ENCODE measurements at regions not wholly inside any gene's neighbourhood (a gene's known extent, or its start where the extent isn't known, plus 50 kb on each side); places are given as distances from the start of the nearest gene placed in this dataset.

GRCh38 chr4:83931659-83932438, 395.9 kb downstream of the GPAT3 start:
- DNase-seq (ENCODE audit: low read depth) = peak; percentile 23
- H3K4me3 ChIP-seq (ENCODE audit: low read depth, low read length) = no peak overlapping the region
- no peak for TF ChIP-seq CTCF (IDR thresholded peaks at IDR 0.05; ENCODE audit: insufficient read depth, low read depth, low read length, missing control alignments)

GRCh38 chr4:83929550-83929949, 393.6 kb downstream of the GPAT3 start:
- H3K4me3 ChIP-seq (ENCODE audit: low read depth, low read length) = no peak overlapping the region
- no peak for TF ChIP-seq CTCF (IDR thresholded peaks at IDR 0.05; ENCODE audit: insufficient read depth, low read depth, low read length, missing control alignments)
- no peak for DNase-seq (ENCODE audit: low read depth)

GRCh38 chr4:83926950-83927349, 391.0 kb downstream of the GPAT3 start:
- no peak for DNase-seq (ENCODE audit: low read depth)
- TF ChIP-seq CTCF (IDR thresholded peaks at IDR 0.05; ENCODE audit: insufficient read depth, low read depth, low read length, missing control alignments) = no peak
- H3K4me3 ChIP-seq (ENCODE audit: low read depth, low read length) = no peak overlapping the region

- no peak for TF ChIP-seq CTCF (IDR thresholded peaks at IDR 0.05; ENCODE audit: insufficient read depth, low read depth, low read length, missing control alignments)
- DNase-seq (ENCODE audit: low read depth) = no peak
- no peak overlapping the region for H3K4me3 ChIP-seq (ENCODE audit: low read depth, low read length)
These were observed 387.4 kb downstream of the GPAT3 start for GRCh38 chr4:83923341-83923740.

- no peak overlapping the region for H3K4me3 ChIP-seq (ENCODE audit: low read depth, low read length)
- TF ChIP-seq CTCF (IDR thresholded peaks at IDR 0.05; ENCODE audit: insufficient read depth, low read depth, low read length, missing control alignments) = no peak
- no peak for DNase-seq (ENCODE audit: low read depth)
These were observed 386.5 kb downstream of the GPAT3 start for GRCh38 chr4:83922402-83922801.

GRCh38 chr4:83921124-83921523, 385.2 kb downstream of the GPAT3 start:
- no peak overlapping the region for H3K4me3 ChIP-seq (ENCODE audit: low read depth, low read length)
- no peak for TF ChIP-seq CTCF (IDR thresholded peaks at IDR 0.05; ENCODE audit: insufficient read depth, low read depth, low read length, missing control alignments)
- DNase-seq (ENCODE audit: low read depth) = no peak

- no peak for TF ChIP-seq CTCF (IDR thresholded peaks at IDR 0.05; ENCODE audit: insufficient read depth, low read depth, low read length, missing control alignments)
These were observed 384.5 kb downstream of the GPAT3 start for GRCh38 chr4:83920375-83920774.

More at GRCh38 chr4:83920375-83920774, 384.5 kb downstream of the GPAT3 start:
- H3K4me3 ChIP-seq (ENCODE audit: low read depth, low read length) = no peak overlapping the region
- DNase-seq (ENCODE audit: low read depth) = no peak
